Osteoblast (primary cell): ENCODE measurements at regions not wholly inside any gene's neighbourhood (a gene's known extent, or its start where the extent isn't known, plus 50 kb on each side); places are given as distances from the start of the nearest gene placed in this dataset.

Experiments used
- DNase-seq: peaks from one replicate; pipeline ENCODE4 v3.0.0; 2011; ENCODE audit warnings: low spot score, mixed read lengths; ENCODE audit not compliant: insufficient read length; ENCODE audit errors: missing footprints
- H2AFZ ChIP-seq: 2 replicates; pipeline ENCODE4 v1.6.0; 2011; ENCODE audit warnings: mild to moderate bottlenecking, low read length
- H3K27ac ChIP-seq: 2 replicates; pipeline ENCODE4 v1.5.1; 2011; ENCODE audit warnings: mild to moderate bottlenecking, low read depth, low read length, moderate library complexity
- H3K27me3 ChIP-seq: 2 replicates; pipeline ENCODE4 v1.6.0; 2012; ENCODE audit warnings: mild to moderate bottlenecking, control low read depth, inconsistent platforms, low read length, moderate library complexity; ENCODE audit not compliant: insufficient read depth
- H3K36me3 ChIP-seq: 2 replicates; pipeline ENCODE4 v1.5.1; 2011; ENCODE audit warnings: mild to moderate bottlenecking, low read length, control low read depth, moderate library complexity; ENCODE audit not compliant: insufficient read depth
- H3K4me1 ChIP-seq: 2 replicates; pipeline ENCODE4 v1.5.1; 2011; ENCODE audit warnings: mild to moderate bottlenecking, low read length, control low read depth, moderate library complexity; ENCODE audit not compliant: insufficient read depth
- H3K4me2 ChIP-seq: 2 replicates; pipeline ENCODE4 v1.6.0; 2011; ENCODE audit warnings: mild to moderate bottlenecking, low read length; ENCODE audit not compliant: insufficient read depth
- H3K4me3 ChIP-seq: fragments of 200-600 bp; sonication (generic); 3 replicates; pipeline ENCODE4 v1.5.1; 2012; ENCODE audit warnings: mild to moderate bottlenecking, low read length, inconsistent platforms; ENCODE audit not compliant: insufficient read depth
- H3K79me2 ChIP-seq: 2 replicates; pipeline ENCODE4 v1.6.0; 2012; ENCODE audit warnings: mild to moderate bottlenecking, low read length, control low read depth, inconsistent platforms; ENCODE audit not compliant: insufficient read depth
- H3K9me3 ChIP-seq: 2 replicates; pipeline ENCODE4 v1.5.1; 2011; ENCODE audit warnings: low read depth, low read length, control low read depth
- H4K20me1 ChIP-seq: 2 replicates; pipeline ENCODE4 v1.6.0; 2012; ENCODE audit warnings: mild to moderate bottlenecking, low read length, control low read depth; ENCODE audit not compliant: insufficient read depth
- TF ChIP-seq, protein P1 (sequence below): IDR thresholded peaks from 2 replicates; pipeline ENCODE4 v1.5.1; 2011; ENCODE audit warnings: mild to moderate bottlenecking, low read depth, low read length, moderate library complexity; ENCODE audit errors: extremely low read depth

DNA sequence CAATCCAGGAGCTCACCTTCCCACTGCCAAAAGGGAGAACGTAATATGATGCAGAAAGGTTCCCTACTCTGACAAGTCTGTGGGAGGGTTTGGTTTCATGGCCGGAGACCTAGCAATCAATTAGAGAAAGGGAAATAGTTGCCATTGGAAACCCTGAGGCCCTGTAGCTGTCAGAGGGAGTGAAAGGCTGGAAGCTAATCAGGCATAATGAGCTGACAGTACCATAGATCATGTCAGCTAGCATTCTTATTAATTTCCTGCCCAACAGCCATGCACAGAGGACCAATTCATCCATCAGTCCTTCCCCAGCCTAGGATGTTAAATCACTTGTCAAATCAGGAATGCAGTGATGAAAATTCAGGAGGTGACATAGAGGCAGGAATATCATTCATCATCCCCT lies 527.3 kb downstream of the PLPP3 start:
- no peaks in the 10 kb centered on the region for H3K27me3 ChIP-seq
- no peaks in the 10 kb centered on the region for H3K9me3 ChIP-seq
- H3K4me3 ChIP-seq: no peak overlapping the region
- TF ChIP-seq, protein P1, sequence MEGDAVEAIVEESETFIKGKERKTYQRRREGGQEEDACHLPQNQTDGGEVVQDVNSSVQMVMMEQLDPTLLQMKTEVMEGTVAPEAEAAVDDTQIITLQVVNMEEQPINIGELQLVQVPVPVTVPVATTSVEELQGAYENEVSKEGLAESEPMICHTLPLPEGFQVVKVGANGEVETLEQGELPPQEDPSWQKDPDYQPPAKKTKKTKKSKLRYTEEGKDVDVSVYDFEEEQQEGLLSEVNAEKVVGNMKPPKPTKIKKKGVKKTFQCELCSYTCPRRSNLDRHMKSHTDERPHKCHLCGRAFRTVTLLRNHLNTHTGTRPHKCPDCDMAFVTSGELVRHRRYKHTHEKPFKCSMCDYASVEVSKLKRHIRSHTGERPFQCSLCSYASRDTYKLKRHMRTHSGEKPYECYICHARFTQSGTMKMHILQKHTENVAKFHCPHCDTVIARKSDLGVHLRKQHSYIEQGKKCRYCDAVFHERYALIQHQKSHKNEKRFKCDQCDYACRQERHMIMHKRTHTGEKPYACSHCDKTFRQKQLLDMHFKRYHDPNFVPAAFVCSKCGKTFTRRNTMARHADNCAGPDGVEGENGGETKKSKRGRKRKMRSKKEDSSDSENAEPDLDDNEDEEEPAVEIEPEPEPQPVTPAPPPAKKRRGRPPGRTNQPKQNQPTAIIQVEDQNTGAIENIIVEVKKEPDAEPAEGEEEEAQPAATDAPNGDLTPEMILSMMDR: no peak
- no peak overlapping the region for H3K27ac ChIP-seq
- no peaks in the 10 kb centered on the region for H3K79me2 ChIP-seq
- H3K36me3 ChIP-seq: no peaks in the 10 kb centered on the region
- H2AFZ ChIP-seq: no peak overlapping the region
- DNase-seq: no peak
- H4K20me1 ChIP-seq: no peaks in the 10 kb centered on the region
- peaks cover 5% of the 10 kb centered on the region for H3K4me1 ChIP-seq
- no peak overlapping the region for H3K4me2 ChIP-seq

DNA sequence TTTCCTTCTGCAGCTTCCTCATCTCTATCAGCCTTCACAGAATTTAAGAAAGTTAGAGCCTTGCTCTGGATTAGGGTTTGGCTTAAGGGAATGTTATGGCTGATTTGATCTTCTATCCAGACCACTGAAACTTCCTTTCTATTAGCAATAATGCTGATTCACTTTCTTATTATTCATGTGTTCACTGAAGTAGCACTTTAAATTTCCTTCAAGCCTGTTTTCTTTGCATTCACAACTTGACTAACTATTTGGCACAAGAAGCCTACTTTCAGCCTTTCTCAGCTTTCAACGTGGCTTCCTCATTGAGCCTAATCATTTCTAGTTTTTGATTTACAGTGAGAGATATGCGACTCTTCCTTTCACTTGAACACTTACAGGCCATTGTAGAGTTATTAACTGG lies 528.5 kb downstream of the PLPP3 start:
- Histone ChIP-seq H3K36me3 (no peaks in the 10 kb centered on the region), H3K4me2 (no peak overlapping the region), H4K20me1 (no peaks in the 10 kb centered on the region), H3K27me3 (no peaks in the 10 kb centered on the region), H3K9me3 (no peaks in the 10 kb centered on the region), H3K79me2 (no peaks in the 10 kb centered on the region), H3K27ac (no peak overlapping the region), H2AFZ (no peak overlapping the region), H3K4me3 (no peak overlapping the region), H3K4me1 (no peaks in the 10 kb centered on the region)
- no peak for DNase-seq
- TF ChIP-seq, protein P1: no peak

DNA sequence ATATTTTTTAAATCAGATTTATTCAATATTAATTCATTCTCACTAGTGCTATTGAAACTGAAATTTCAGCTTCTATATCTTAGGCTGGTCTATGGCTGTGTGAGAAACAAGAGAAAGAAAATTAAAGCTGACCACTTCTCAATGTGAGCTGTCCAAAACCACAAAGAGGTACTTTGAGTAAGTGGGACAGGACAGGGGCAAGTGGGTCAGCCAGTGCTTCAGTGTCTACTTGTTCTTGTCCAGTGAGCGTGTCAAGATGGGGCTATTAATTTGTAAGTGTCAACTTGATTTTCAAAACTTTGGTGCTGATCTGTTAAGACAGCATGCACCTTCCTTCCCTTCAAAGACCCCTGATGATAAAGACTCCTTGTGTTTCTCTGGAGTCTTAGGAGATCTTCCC lies 533.9 kb downstream of the PLPP3 start:
- H3K27ac ChIP-seq: no peak overlapping the region
- no peak overlapping the region for H2AFZ ChIP-seq
- H3K9me3 ChIP-seq: no peaks in the 10 kb centered on the region
- no peak for DNase-seq
- H3K79me2 ChIP-seq: no peaks in the 10 kb centered on the region
- TF ChIP-seq, protein P1: no peak
- no peaks in the 10 kb centered on the region for H3K4me1 ChIP-seq
- no peaks in the 10 kb centered on the region for H3K27me3 ChIP-seq
- H4K20me1 ChIP-seq: no peaks in the 10 kb centered on the region
- H3K4me2 ChIP-seq: no peak overlapping the region
- no peak overlapping the region for H3K4me3 ChIP-seq
- no peaks in the 10 kb centered on the region for H3K36me3 ChIP-seq

DNA sequence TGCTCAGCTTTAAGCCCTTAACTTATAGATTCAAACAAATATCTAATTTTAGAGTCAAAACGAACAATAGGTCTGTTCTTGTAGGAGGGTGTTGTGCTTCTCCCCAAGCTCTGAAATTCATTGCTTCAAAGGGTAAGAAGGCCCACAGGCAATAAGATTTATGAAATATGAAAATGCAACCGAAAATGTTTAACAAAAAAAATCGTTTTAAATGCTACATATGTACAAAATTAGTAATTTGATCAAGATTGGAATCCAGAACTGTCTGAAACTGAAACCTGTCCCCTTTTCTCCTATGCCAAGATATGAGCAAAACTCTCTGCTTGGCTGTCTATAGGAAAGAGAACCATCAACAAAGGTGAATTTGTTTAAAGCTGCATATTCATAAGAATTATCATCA lies 534.3 kb downstream of the PLPP3 start:
- no peak overlapping the region for H3K27ac ChIP-seq
- no peaks in the 10 kb centered on the region for H3K27me3 ChIP-seq
- DNase-seq: no peak
- no peaks in the 10 kb centered on the region for H3K36me3 ChIP-seq
- no peak overlapping the region for H2AFZ ChIP-seq
- H3K9me3 ChIP-seq: no peaks in the 10 kb centered on the region
- no peak overlapping the region for H3K4me2 ChIP-seq
- no peaks in the 10 kb centered on the region for H3K4me1 ChIP-seq
- no peaks in the 10 kb centered on the region for H3K79me2 ChIP-seq
- H4K20me1 ChIP-seq: no peaks in the 10 kb centered on the region
- TF ChIP-seq, protein P1: no peak
- H3K4me3 ChIP-seq: no peak overlapping the region
